HG03432 (cell line): ENCODE measurements at regions not wholly inside any gene's neighbourhood (a gene's known extent, or its start where the extent isn't known, plus 50 kb on each side); places are given as distances from the start of the nearest gene placed in this dataset.
"Not testable (repeated sequence)": the region's sequence is repeated elsewhere in the genome, so short reads cannot be mapped to it uniquely, and the experiment has no call there.

Experiments
- ATAC-seq: cut with Tn5 transposase; IDR thresholded peaks from one replicate; pipeline ENCODE4 v1.9.1; 2021; ENCODE audit warnings: mild to moderate bottlenecking, moderate library complexity; ENCODE audit not compliant: unreplicated experiment

DNA sequence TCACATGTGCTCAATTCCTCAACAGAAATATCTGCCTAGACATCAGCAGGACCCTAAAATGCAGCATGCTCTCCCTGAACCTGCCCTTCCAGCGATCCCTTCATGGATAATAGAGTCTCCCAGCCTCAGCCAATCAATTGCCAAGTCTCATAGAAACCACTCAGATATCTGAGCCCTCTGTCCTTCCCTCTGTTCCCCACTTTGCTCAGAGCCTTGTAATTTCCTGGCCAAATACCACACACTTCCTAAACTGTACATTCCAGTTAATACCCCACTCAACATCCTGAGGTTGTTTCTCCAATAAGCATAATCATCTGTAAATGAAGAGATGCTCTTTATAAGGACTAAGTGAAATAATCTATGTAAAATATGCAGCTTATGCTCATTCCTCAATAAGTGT is 59.3 kb upstream of the PTGFRN start:
- ATAC-seq = no peak

DNA sequence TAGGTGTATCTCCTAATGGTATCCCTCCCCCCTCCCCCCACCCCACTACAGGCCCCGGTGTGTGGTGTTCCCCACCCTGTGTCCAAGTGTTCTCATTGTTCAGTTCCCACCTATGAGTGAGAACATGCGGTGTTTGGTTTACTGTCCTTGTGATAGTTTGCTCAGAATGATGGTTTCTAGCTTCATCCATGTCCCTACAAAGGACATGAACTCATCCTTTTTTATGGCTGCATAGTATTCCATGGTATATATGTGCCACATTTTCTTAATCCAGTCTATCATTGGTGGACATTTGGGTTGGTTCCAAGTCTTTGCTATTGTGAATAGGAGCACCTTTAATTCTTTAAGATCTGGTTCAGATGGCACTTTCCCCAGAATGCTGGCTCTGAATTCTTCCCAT is 58.5 kb upstream of the PTGFRN start:
- ATAC-seq = not testable (repeated sequence)

DNA sequence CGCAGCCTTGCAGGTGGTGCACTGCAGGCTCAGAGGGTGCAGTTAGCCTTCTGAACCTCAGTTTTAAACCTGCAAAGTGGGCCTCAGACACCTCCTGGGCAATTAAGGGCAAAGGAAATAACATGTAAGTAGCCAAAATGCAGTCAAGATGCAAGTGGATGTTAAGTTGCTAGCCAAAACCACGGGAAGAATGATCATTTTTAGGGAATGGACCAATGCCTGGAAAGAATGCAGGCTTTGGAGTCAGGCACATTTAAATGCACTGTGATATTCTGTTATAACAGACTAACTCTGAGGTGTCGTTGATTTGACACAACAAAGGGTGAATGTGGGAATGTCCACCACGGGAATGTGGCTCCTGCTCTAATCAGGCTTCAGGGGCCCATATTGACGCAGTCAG is 57.9 kb upstream of the PTGFRN start:
- ATAC-seq = no peak

DNA sequence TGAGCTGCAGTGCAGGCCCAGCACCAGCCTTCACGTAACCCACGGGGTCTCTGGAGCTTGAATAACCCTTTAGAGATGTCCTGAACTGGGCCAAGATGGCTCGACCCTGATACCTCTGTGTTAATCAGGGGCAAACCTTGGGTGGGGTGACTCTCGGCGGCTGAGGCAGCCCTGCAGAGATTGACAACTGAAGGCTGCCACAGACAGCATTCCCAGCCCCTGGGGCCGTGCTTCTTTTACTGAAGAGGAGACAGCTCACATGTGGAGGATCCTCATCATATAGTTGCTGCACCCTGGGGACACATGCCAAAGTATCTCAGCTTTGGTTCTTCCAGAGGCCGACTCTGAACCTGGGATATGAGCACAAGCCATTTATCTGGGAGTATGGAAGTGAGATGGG is 57.3 kb upstream of the PTGFRN start:
- ATAC-seq = no peak

- no peak for ATAC-seq
Observed at GRCh38 chr1:116852910-116853309, 56.8 kb upstream of the PTGFRN start.

- no peak for ATAC-seq
Observed at GRCh38 chr1:116853680-116854402, 55.9 kb upstream of the PTGFRN start.

GRCh38 chr1:116854403-116854690 is 55.4 kb upstream of the PTGFRN start:
- ATAC-seq = no peak

GRCh38 chr1:116854716-116855115 is 55.0 kb upstream of the PTGFRN start:
- no peak for ATAC-seq

- ATAC-seq = no peak
Observed at GRCh38 chr1:116855191-116855619, 54.5 kb upstream of the PTGFRN start.

DNA sequence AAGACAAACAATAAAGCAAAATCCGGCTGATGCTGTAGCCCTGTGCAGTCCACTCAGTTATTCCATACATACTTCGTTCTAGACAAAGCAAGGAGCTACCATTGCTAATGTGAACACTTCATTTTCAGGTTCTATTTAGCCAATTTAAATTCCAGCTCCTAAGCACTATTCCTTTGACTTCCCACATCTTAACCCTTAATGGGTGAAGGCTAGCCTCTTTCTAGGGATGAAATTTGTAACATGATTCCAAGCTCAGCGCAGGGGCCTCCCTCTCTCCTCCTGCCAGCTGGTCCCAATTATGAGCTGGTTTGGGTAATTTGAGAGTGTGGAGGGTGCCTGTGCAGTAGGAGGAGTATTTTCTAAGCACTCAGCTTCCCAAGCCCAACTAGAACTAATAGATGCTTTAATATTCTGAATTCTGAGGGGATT is 53.9 kb upstream of the PTGFRN start:
- no peak for ATAC-seq

DNA sequence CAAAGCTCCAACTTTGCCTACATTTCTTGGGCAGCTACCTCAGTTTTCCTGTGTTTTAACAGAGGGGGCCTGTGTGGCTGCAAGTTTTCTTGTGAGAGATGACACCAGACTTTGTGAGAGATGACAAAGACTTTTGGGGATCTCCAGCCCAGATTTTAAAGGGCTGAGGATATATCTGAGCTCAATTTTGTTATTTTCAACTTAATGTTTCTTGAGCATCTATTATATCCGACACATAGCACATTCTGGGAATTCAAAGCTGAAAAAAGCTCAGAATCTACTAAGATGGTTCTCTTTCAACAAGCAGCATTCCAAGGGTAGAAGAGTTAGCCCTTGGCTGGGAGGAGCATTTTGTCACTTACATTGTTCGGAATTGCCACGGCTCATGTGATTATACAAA is 53.4 kb upstream of the PTGFRN start:
- ATAC-seq = no peak

DNA sequence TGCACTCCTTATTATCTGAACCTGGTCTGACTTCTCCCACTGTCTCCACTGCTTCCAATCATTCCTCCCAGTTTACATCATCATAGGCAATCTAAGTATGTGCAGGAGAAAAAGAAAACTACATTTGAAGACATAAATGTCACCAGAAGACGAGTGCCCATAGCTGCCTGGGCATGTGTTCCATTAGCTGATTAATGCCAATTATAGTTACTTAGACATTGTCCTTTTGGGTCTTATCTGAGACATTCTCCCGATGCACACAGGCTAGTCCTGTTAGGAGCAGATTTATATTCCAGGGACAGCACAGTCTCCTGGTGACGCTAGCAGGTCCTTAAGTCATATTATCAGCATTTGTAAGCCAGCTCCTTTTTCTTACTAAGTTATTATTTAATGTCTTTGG is 52.6 kb upstream of the PTGFRN start:
- no peak for ATAC-seq
